H9 (cell line): ENCODE measurements at regions not wholly inside any gene's neighbourhood (a gene's known extent, or its start where the extent isn't known, plus 50 kb on each side); places are given as distances from the start of the nearest gene placed in this dataset.
"Not testable (repeated sequence)": the region's sequence is repeated elsewhere in the genome, so short reads cannot be mapped to it uniquely, and the experiment has no call there.

Experiments used
- DNase-seq: peaks from one replicate; pipeline ENCODE4 v3.0.0-alpha.2; 2017
- H2AFZ ChIP-seq: one replicate; pipeline ENCODE4 v1.6.1; 2013; ENCODE audit warnings: mild to moderate bottlenecking, low read length, control low read depth, moderate library complexity
- H2AK5ac ChIP-seq: 2 replicates; pipeline ENCODE4 v1.6.1; 2013; ENCODE audit warnings: low read length, control low read depth, mixed read lengths; ENCODE audit not compliant: insufficient read length
- H2BK120ac ChIP-seq: one replicate; pipeline ENCODE4 v1.6.1; 2013; ENCODE audit warnings: low read depth, mild to moderate bottlenecking, low read length, control low read depth, inconsistent platforms; ENCODE audit not compliant: poor library complexity, severe bottlenecking
- H2BK12ac ChIP-seq: 2 replicates; pipeline ENCODE4 v1.6.1; 2013; ENCODE audit warnings: low read length, control low read depth, mixed read lengths, low read depth; ENCODE audit not compliant: insufficient read length
- H2BK15ac ChIP-seq: 2 replicates; pipeline ENCODE4 v1.6.1; 2013; ENCODE audit warnings: low read depth, low read length, control low read depth
- H2BK20ac ChIP-seq: one replicate; pipeline ENCODE4 v1.6.1; 2013; ENCODE audit warnings: low read depth, mild to moderate bottlenecking, low read length, control low read depth, inconsistent platforms; ENCODE audit not compliant: poor library complexity, severe bottlenecking
- H2BK5ac ChIP-seq: 2 replicates; pipeline ENCODE4 v1.6.1; 2013; ENCODE audit warnings: low read length, control low read depth, mixed read lengths; ENCODE audit not compliant: insufficient read length
- H3K14ac ChIP-seq: 2 replicates; pipeline ENCODE4 v1.6.1; 2013; ENCODE audit warnings: low read length, control low read depth; ENCODE audit not compliant: insufficient read depth
- H3K18ac ChIP-seq: 2 replicates; pipeline ENCODE4 v1.6.1; 2013; ENCODE audit warnings: low read depth, mild to moderate bottlenecking, mixed read lengths, low read length, control low read depth; ENCODE audit not compliant: insufficient read length
- H3K23ac ChIP-seq: 2 replicates; pipeline ENCODE4 v1.6.1; 2013; ENCODE audit warnings: low read length, control low read depth, mixed read lengths, low read depth; ENCODE audit not compliant: insufficient read length
- H3K23me2 ChIP-seq: 2 replicates; pipeline ENCODE4 v1.6.1; 2013; ENCODE audit warnings: low read depth, mild to moderate bottlenecking, mixed read lengths, low read length, control low read depth; ENCODE audit not compliant: insufficient read length, poor library complexity, severe bottlenecking
- H3K27ac ChIP-seq: 2 replicates; pipeline ENCODE4 v1.5.1; 2013; ENCODE audit warnings: low read length, control low read depth, mixed read lengths, low read depth; ENCODE audit not compliant: insufficient read length
- H3K27me3 ChIP-seq: 2 replicates; pipeline ENCODE4 v1.6.1; 2013; ENCODE audit warnings: low read length, control low read depth, inconsistent platforms; ENCODE audit not compliant: insufficient read depth
- H3K4ac ChIP-seq: 2 replicates; pipeline ENCODE4 v1.6.1; 2013; ENCODE audit warnings: low read depth, mild to moderate bottlenecking, control low read depth, inconsistent platforms, low read length, moderate library complexity
- H3K4me1 ChIP-seq: 2 replicates; pipeline ENCODE4 v1.6.1; 2013; ENCODE audit warnings: low read length, control low read depth, inconsistent platforms; ENCODE audit not compliant: insufficient read depth
- H3K4me2 ChIP-seq: 2 replicates; pipeline ENCODE4 v1.6.1; 2013; ENCODE audit warnings: low read length, control low read depth, mixed read lengths; ENCODE audit not compliant: insufficient read length, insufficient read depth
- H3K56ac ChIP-seq: 2 replicates; pipeline ENCODE4 v1.6.1; 2013; ENCODE audit warnings: low read depth, mild to moderate bottlenecking, mixed read lengths, low read length, control low read depth; ENCODE audit not compliant: insufficient read length
- H3K79me1 ChIP-seq: 2 replicates; pipeline ENCODE4 v1.6.1; 2013; ENCODE audit warnings: low read depth, mild to moderate bottlenecking, moderate library complexity, low read length, control low read depth, inconsistent platforms; ENCODE audit not compliant: insufficient read depth, poor library complexity, severe bottlenecking
- H3K79me2 ChIP-seq: 2 replicates; pipeline ENCODE4 v1.6.1; 2013; ENCODE audit warnings: low read length, control low read depth, inconsistent platforms; ENCODE audit not compliant: insufficient read depth
- H3K9ac ChIP-seq: 2 replicates; pipeline ENCODE4 v1.6.1; 2013; ENCODE audit warnings: low read length, control low read depth, mixed read lengths; ENCODE audit not compliant: insufficient read length; ENCODE audit errors: extremely low read depth
- H3K9me3 ChIP-seq: one replicate; pipeline ENCODE4 v1.6.1; 2013; ENCODE audit warnings: low read depth, low read length, inconsistent platforms; ENCODE audit not compliant: control insufficient read depth
- H3T11ph ChIP-seq: one replicate; pipeline ENCODE4 v1.6.1; 2013; ENCODE audit warnings: mild to moderate bottlenecking, low read length, control low read depth, inconsistent platforms
- H4K20me1 ChIP-seq: one replicate; pipeline ENCODE4 v1.6.1; 2013; ENCODE audit not compliant: control insufficient read depth, insufficient read length, insufficient read depth
- H4K5ac ChIP-seq: 2 replicates; pipeline ENCODE4 v1.6.1; 2013; ENCODE audit warnings: low read depth, mild to moderate bottlenecking, mixed read lengths, low read length, control low read depth; ENCODE audit not compliant: insufficient read length
- H4K8ac ChIP-seq: replicated peaks from 2 replicates; pipeline ENCODE4 v1.6.1; 2013; ENCODE audit warnings: low read length, control low read depth, mixed read lengths, low read depth; ENCODE audit not compliant: insufficient read length
- H4K91ac ChIP-seq: 2 replicates; pipeline ENCODE4 v1.6.1; 2013; ENCODE audit warnings: low read depth, mild to moderate bottlenecking, moderate library complexity, mixed read lengths, low read length, control low read depth; ENCODE audit not compliant: insufficient read length
- H3K27ac Mint-ChIP-seq, 3 experiments: 2 replicates in 2 of 3; 3 replicates in 1 of 3; pipeline ENCODE4 v1.8.0; 2020 to 2021; ENCODE audit warnings: mixed read lengths in 3 of 3, mild to moderate bottlenecking in 1 of 3, moderate library complexity in 1 of 3
- H3K27me3 Mint-ChIP-seq: 2 replicates; pipeline ENCODE4 v1.8.0; 2021; ENCODE audit warnings: low read depth, mild to moderate bottlenecking, moderate library complexity, mixed read lengths
- H3K36me3 Mint-ChIP-seq, 3 experiments: 2 replicates in 2 of 3; 3 replicates in 1 of 3; pipeline ENCODE4 v1.8.0; 2020 to 2021; ENCODE audit warnings: low read depth in 3 of 3, mixed read lengths in 3 of 3; ENCODE audit not compliant: insufficient read depth in 1 of 3
- H3K4me1 Mint-ChIP-seq, 2 experiments: 2 replicates each; pipeline ENCODE4 v1.8.0; 2020; ENCODE audit warnings: mixed read lengths in 2 of 2
- H3K4me3 Mint-ChIP-seq, 2 experiments: 2 replicates in 1 of 2; 3 replicates in 1 of 2; pipeline ENCODE4 v1.8.0; 2020 to 2021; ENCODE audit warnings: mild to moderate bottlenecking in 2 of 2, mixed read lengths in 2 of 2, moderate library complexity in 1 of 2
- H3K9me3 Mint-ChIP-seq, 2 experiments: 2 replicates in 1 of 2; 3 replicates in 1 of 2; pipeline ENCODE4 v1.8.0; 2020; ENCODE audit warnings: mild to moderate bottlenecking in 2 of 2, mixed read lengths in 2 of 2, moderate library complexity in 1 of 2
- WGBS: extraction: QIAGEN DNeasy Blood & Tissue Kit; methylation state at CpG from one replicate; pipeline ENCODE4 v1.1.7; 2013; ENCODE audit warnings: missing lambda C conversion rate, low lambda C conversion rate, mixed read lengths; ENCODE audit not compliant: insufficient read length; ENCODE audit errors: extremely low coverage; 5-methylcytosine and 5-hydroxymethylcytosine counted together
- TF ChIP-seq, protein P1 (sequence below): fragments of 200-600 bp; sonication (generic); conservative IDR thresholded peaks from 3 replicates; pipeline ENCODE4 v1.8.0; 2021; ENCODE audit warnings: antibody characterized with exemption, mild to moderate bottlenecking

DNA sequence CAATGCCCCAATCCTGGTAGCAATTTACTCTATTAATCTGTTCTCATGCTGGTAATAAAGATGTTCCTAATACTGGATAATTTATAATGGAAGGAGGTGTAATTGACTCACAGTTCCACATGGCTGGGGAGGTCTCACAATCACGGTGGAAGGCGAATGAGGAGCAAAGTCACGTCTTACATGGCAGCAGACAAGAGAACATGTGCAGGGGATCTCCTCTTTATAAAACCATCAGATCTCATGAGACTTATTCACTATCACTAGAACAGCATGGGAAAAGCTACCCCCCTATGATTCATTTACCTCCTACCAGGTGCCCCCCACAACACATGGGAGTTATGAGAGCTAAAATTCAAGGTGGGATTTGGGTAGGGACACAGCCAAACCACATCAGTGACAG lies 872.2 kb downstream of the ANKRD7 start:
- no peak overlapping the region for H3K27ac ChIP-seq
- H2AK5ac ChIP-seq = no peak overlapping the region
- H3K79me2 ChIP-seq = no peaks in the 10 kb centered on the region
- H3K14ac ChIP-seq = no peak overlapping the region
- H2BK5ac ChIP-seq = no peak overlapping the region
- DNase-seq = no peak
- H3K4me1 ChIP-seq = peaks cover 2% of the 10 kb centered on the region; the same call in 1 of the 2 replicates
- H2BK12ac ChIP-seq = no peak overlapping the region
- H2AFZ ChIP-seq = no peak overlapping the region
- no peak overlapping the region for H4K8ac ChIP-seq
- H3K18ac ChIP-seq = no peak overlapping the region
- WGBS = no CpG with 5 or more reads among the region's 3 CpGs
- peaks cover 3% of the 10 kb centered on the region; the same call in 1 of the 2 replicates for H3K27me3 Mint-ChIP-seq
- no peak overlapping the region for H2BK15ac ChIP-seq
- no peak overlapping the region for H2BK120ac ChIP-seq
- no peak overlapping the region for H3T11ph ChIP-seq
- H3K36me3 Mint-ChIP-seq = peaks cover 28 to 47% (median 35%) of the 10 kb centered on the region in 3 experiments
- H3K9ac ChIP-seq = no peak overlapping the region
- no peak overlapping the region for H3K4ac ChIP-seq
- no peak overlapping the region for H3K4me3 Mint-ChIP-seq
- TF ChIP-seq, protein P1, sequence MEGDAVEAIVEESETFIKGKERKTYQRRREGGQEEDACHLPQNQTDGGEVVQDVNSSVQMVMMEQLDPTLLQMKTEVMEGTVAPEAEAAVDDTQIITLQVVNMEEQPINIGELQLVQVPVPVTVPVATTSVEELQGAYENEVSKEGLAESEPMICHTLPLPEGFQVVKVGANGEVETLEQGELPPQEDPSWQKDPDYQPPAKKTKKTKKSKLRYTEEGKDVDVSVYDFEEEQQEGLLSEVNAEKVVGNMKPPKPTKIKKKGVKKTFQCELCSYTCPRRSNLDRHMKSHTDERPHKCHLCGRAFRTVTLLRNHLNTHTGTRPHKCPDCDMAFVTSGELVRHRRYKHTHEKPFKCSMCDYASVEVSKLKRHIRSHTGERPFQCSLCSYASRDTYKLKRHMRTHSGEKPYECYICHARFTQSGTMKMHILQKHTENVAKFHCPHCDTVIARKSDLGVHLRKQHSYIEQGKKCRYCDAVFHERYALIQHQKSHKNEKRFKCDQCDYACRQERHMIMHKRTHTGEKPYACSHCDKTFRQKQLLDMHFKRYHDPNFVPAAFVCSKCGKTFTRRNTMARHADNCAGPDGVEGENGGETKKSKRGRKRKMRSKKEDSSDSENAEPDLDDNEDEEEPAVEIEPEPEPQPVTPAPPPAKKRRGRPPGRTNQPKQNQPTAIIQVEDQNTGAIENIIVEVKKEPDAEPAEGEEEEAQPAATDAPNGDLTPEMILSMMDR = no peak
- H4K20me1 ChIP-seq = no peaks in the 10 kb centered on the region
- no peaks in the 10 kb centered on the region for H3K9me3 ChIP-seq
- peaks cover 28 to 29% of the 10 kb centered on the region in 2 experiments for H3K9me3 Mint-ChIP-seq
- H4K91ac ChIP-seq = no peak overlapping the region
- H4K5ac ChIP-seq = no peak overlapping the region
- no peak overlapping the region for H3K56ac ChIP-seq
- no peaks in the 10 kb centered on the region for H3K27me3 ChIP-seq
- H3K23me2 ChIP-seq = no peaks in the 10 kb centered on the region
- peaks cover 23 to 25% of the 10 kb centered on the region in 2 experiments for H3K4me1 Mint-ChIP-seq
- no peak overlapping the region for H3K23ac ChIP-seq
- no peak overlapping the region for H2BK20ac ChIP-seq
- no peak overlapping the region for H3K4me2 ChIP-seq
- H3K27ac Mint-ChIP-seq = no peak overlapping the region
- no peaks in the 10 kb centered on the region for H3K79me1 ChIP-seq

DNA sequence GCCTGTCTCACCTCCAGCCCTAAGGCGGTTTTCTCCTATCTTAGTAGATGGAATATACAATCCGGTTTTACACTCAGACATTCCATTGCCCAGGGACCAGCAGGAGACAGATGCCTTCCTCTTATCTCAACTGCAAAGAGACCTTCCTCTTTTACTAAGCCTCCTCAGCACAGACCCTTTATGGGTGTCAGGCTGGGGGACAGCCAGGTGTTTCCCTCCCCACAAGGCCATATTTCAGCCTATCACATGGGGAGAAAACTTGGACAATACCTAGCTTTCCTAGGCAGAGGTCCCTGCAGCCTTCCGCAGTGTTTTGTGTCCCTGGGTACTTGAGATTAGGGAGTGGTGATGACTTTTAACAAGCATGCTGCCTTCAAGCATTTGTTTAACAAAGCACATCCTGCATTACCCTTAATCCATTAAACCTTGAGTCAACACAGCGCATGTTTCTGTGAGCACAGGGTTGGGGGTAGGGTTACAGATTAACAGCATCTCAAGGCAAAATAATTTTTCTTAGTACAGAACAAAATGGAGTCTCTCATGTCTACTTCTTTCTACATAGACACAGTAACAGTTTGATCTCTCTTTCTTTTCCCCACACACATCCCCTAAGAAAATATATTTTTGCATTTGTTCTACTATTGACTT lies 876.2 kb downstream of the ANKRD7 start:
- H2AFZ ChIP-seq, H3K23ac ChIP-seq, H4K8ac ChIP-seq, H2BK12ac ChIP-seq, H3K56ac ChIP-seq, H2AK5ac ChIP-seq, H2BK120ac ChIP-seq, H3K9me3 ChIP-seq, H3K9ac ChIP-seq, H4K20me1 ChIP-seq, H3K18ac ChIP-seq, H4K91ac ChIP-seq, H3K79me2 ChIP-seq, H3T11ph ChIP-seq, H3K4me3 Mint-ChIP-seq, H3K27me3 ChIP-seq, H2BK5ac ChIP-seq, H3K23me2 ChIP-seq, H2BK20ac ChIP-seq, H3K4me1 ChIP-seq, H3K4ac ChIP-seq, H2BK15ac ChIP-seq, H3K4me2 ChIP-seq, H3K14ac ChIP-seq, H3K27me3 Mint-ChIP-seq, H4K5ac ChIP-seq, H3K79me1 ChIP-seq: not testable (repeated sequence)
- peak overlapping the region; percentile 85 to 98 (median 90) for H3K27ac Mint-ChIP-seq
- H3K27ac ChIP-seq = peak overlapping the region; percentile 42
- WGBS = no CpG with 5 or more reads among the region's 4 CpGs
- H3K4me1 Mint-ChIP-seq = peaks cover 41 to 55% of the 10 kb centered on the region in 2 experiments
- H3K36me3 Mint-ChIP-seq = peaks cover 16 to 33% (median 22%) of the 10 kb centered on the region in 3 experiments
- DNase-seq = peak; percentile 65
- H3K9me3 Mint-ChIP-seq = peaks cover 13 to 14% of the 10 kb centered on the region in 2 experiments
